Sigmoid colon (tissue), 6 donors: ENCODE measurements at regions not wholly inside any gene's neighbourhood (a gene's known extent, or its start where the extent isn't known, plus 50 kb on each side); places are given as distances from the start of the nearest gene placed in this dataset.

ENCODE experiments used
- DNase-seq: peaks from one replicate; pipeline ENCODE4 v3.0.0-alpha.2; 2019
- H3K27ac ChIP-seq, 4 donors: fragments of 200-600 bp; sonication (generic); one replicate each; pipeline ENCODE4 v1.5.1; 2016 to 2019; ENCODE audit warnings: mild to moderate bottlenecking in 1 of 4
- H3K27me3 ChIP-seq, 3 donors: fragments of 200-600 bp; sonication (generic); one replicate each; pipeline ENCODE4 v1.5.1; 2019; ENCODE audit warnings: mild to moderate bottlenecking in 1 of 3
- H3K36me3 ChIP-seq, 4 donors: fragments of 200-600 bp; sonication (generic); one replicate each; pipeline ENCODE4 v1.5.1; 2016 to 2019
- H3K4me1 ChIP-seq, 4 donors: fragments of 200-600 bp; sonication (generic); one replicate each; pipeline ENCODE4 v1.5.1; 2017 to 2019
- H3K4me3 ChIP-seq, 4 donors: fragments of 200-600 bp; sonication (generic); one replicate each; pipeline ENCODE4 v1.5.1; 2017 to 2019; ENCODE audit warnings: mild to moderate bottlenecking in 2 of 4, moderate library complexity in 1 of 4
- H3K9me3 ChIP-seq, 4 donors: fragments of 200-600 bp in 3 of 4; sonication (generic) in 3 of 4; one replicate each; pipeline versions ENCODE4 v1.5.1 to v1.6.1; 2013 to 2019
- CTCF ChIP-seq, 4 experiments: fragments of 450-650 bp in 3 of 4; fragments of 200-600 bp in 1 of 4; IDR thresholded peaks; one replicate each; pipeline ENCODE4 v1.5.1; 2016 to 2019; ENCODE audit warnings: antibody characterized with exemption in 4 of 4, mild to moderate bottlenecking in 3 of 4, moderate library complexity in 2 of 4
- EP300 ChIP-seq, 4 donors: sonication (generic); formaldehyde crosslinking; IDR thresholded peaks; one replicate each; pipeline ENCODE4 v1.6.1; 2017; ENCODE audit warnings: antibody characterized with exemption in 4 of 4
- POLR2A ChIP-seq, 2 donors: fragments of 450-650 bp; IDR thresholded peaks; one replicate each; pipeline ENCODE4 v1.6.1; 2016; ENCODE audit warnings: antibody characterized with exemption in 2 of 2, mild to moderate bottlenecking in 2 of 2, moderate library complexity in 2 of 2
- POLR2AphosphoS5 ChIP-seq, 4 donors: sonication (generic); formaldehyde crosslinking; IDR thresholded peaks; one replicate each; pipeline ENCODE4 v1.6.1; 2017; ENCODE audit warnings: antibody characterized with exemption in 4 of 4
- WGBS, 2 donors: extraction: QIAGEN DNeasy Blood & Tissue Kit; methylation state at CpG; one replicate each; pipeline ENCODE4 v1.1.7; 2013; 5-methylcytosine and 5-hydroxymethylcytosine counted together
- intact Hi-C: fragments of 100-400 bp; cut with DNase I; formaldehyde crosslinking; loops from one replicate; pipeline ENCODE4 v1.15.1; 2023
- donor health status: healthy with polysubstance abuse.
- donor health status: healthy.

DNA sequence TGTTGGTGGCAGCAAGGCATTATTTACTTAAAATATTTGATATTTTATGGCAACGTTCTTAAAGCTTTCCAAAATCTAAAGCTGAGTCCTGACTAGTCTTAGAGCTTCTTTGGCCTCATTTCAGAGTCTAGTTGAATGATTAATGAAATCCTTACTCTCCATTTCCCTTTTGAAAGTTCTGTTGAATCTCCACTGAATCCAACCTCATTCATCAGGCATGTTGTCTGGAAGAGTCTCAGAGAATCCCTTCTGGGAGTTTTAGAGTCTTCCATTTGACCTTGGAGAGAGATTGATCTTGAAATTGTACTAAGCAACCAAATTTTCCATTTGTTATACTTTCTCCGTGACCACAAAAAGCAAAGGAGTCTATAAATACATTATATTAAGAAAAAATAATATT, 198.5 kb upstream of the TMEM196 start:
- no peak for DNase-seq
- no peaks in the 10 kb centered on the region for H3K9me3 ChIP-seq
- H3K27me3 ChIP-seq: no peaks in the 10 kb centered on the region
- intact Hi-C loops: no loop called here
- peaks cover 0 to 5% (median 0%) of the 10 kb centered on the region in 4 donors for H3K4me1 ChIP-seq
- H3K27ac ChIP-seq: no peak overlapping the region
- 81 to 93% methylated on average over 2 of the region's 2 CpGs for WGBS, 2 donors
- H3K4me3 ChIP-seq: no peak overlapping the region
- no peak for TF ChIP-seq POLR2A (IDR thresholded peaks at IDR 0.05)
- no peaks in the 10 kb centered on the region for H3K36me3 ChIP-seq

GRCh38 chr7:19970514-19970913, 197.1 kb upstream of the TMEM196 start:
- H3K4me3 ChIP-seq: no peak overlapping the region
- peaks cover 0 to 5% (median 0%) of the 10 kb centered on the region in 4 donors for H3K4me1 ChIP-seq
- no peaks in the 10 kb centered on the region for H3K9me3 ChIP-seq
- H3K36me3 ChIP-seq: no peaks in the 10 kb centered on the region
- TF ChIP-seq POLR2AphosphoS5 (IDR thresholded peaks at IDR 0.05): no peak
- no peak for TF ChIP-seq POLR2A (IDR thresholded peaks at IDR 0.05)
- TF ChIP-seq CTCF (IDR thresholded peaks at IDR 0.05): no peak
- no peak for TF ChIP-seq EP300 (IDR thresholded peaks at IDR 0.05)
- H3K27ac ChIP-seq: peak overlapping the region in 1 of 4 donors; percentile 16
- DNase-seq: no peak
- intact Hi-C loops: no loop called here
- H3K27me3 ChIP-seq: no peaks in the 10 kb centered on the region

DNA sequence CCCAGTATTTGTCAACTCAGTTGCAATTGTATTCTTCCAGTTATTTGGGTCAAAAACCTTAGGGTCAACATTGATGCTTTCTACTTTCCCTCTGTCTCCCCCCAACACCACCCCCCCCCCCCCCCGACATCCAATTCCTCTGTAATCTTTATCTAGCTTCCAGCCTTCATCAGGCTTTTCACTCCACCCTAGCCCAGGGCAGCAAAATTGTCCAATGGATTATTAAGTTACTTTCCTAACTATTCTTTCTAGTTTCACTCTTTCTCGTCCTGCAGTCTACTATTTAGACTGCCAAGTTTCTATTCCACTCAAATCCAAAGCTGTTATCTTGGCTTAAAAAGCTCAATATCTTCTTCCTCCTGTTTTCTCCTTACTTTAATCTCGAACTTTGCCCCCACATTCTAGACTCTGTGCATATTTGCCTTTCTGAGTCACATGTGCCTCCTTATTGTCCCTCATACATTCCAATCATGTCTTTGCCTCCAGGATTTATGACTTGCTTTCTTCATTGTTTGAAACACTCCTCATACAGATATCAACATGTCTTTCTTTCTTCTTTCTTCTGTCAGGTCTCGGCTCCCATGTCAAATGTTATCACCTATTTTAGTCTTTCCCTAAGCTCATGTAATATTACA, 196.6 kb upstream of the TMEM196 start:
- Histone ChIP-seq H3K27me3 (no peaks in the 10 kb centered on the region), H3K4me3 (no peak overlapping the region), H3K36me3 (no peaks in the 10 kb centered on the region), H3K9me3 (no peaks in the 10 kb centered on the region), H3K4me1 (peaks cover 0 to 5% (median 0%) of the 10 kb centered on the region in 4 donors), H3K27ac (peak overlapping the region in 1 of 4 donors; percentile 16)
- WGBS, 2 donors: 4 to 38% methylated on average over 4 of the region's 4 CpGs
- TF ChIP-seq POLR2A (IDR thresholded peaks at IDR 0.05) (no peak), POLR2AphosphoS5 (IDR thresholded peaks at IDR 0.05) (no peak)
- DNase-seq: no peak
- intact Hi-C loops: no loop called here

DNA sequence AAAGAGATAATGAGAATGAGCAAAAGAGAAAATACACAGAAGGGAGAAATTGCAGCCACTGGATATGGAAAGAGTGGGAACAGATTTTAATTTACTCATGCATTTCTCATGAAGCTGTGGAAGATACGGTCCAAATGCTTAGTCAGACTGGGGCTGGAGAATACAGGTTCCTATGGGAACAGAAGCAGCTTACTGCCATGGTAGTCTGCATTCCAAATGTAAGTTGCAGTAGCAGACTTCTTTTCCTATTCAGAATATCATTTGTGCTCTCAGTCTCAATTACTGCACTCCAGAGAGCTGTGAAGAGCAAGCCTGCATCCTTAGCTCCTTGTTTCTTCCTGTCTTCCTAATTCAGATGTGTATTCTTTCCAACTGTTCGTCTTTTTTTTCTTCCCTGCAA, 190.8 kb upstream of the TMEM196 start:
- Histone ChIP-seq H3K4me1 (peaks cover 0 to 10% (median 0%) of the 10 kb centered on the region in 4 donors), H3K9me3 (no peaks in the 10 kb centered on the region), H3K36me3 (no peaks in the 10 kb centered on the region), H3K27me3 (no peaks in the 10 kb centered on the region), H3K27ac (no peak overlapping the region), H3K4me3 (no peak overlapping the region)
- TF ChIP-seq POLR2AphosphoS5 (IDR thresholded peaks at IDR 0.05): no peak
- TF ChIP-seq POLR2A (IDR thresholded peaks at IDR 0.05): no peak
- no peak for TF ChIP-seq EP300 (IDR thresholded peaks at IDR 0.05)
- no peak for TF ChIP-seq CTCF (IDR thresholded peaks at IDR 0.05)
- intact Hi-C loops: no loop called here
- WGBS, 2 donors: 76 to 84% methylated on average over 2 of the region's 2 CpGs
- no peak for DNase-seq

DNA sequence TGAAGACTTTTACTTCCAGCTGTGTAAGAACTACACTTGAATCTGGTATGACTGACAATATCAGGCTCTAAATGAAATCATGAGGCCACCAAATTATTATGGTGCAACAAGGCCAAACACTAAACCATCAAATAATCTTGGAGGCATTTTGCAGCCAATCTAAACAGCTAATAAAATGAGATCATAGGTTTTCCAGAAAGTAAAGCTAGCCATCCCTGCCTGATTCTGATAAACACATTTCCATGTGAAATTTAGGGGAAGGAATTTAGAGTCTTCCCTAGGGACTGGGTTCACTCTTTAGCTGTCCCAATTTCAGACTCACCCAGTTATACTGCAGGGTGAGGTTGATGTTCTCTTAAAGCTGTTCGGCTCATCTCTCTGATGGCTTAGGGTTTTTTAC, 190.3 kb upstream of the TMEM196 start:
- H3K27ac ChIP-seq: no peak overlapping the region
- peaks cover 0 to 10% (median 0%) of the 10 kb centered on the region in 4 donors for H3K4me1 ChIP-seq
- H3K27me3 ChIP-seq: no peaks in the 10 kb centered on the region
- 90 to 96% methylated on average over 1 of the region's 1 CpG for WGBS, 2 donors
- no peaks in the 10 kb centered on the region for H3K9me3 ChIP-seq
- H3K36me3 ChIP-seq: no peaks in the 10 kb centered on the region
- intact Hi-C loops: no loop called here
- no peak overlapping the region for H3K4me3 ChIP-seq
- TF ChIP-seq POLR2AphosphoS5 (IDR thresholded peaks at IDR 0.05): no peak
- TF ChIP-seq EP300 (IDR thresholded peaks at IDR 0.05): no peak
- no peak for TF ChIP-seq POLR2A (IDR thresholded peaks at IDR 0.05)
- TF ChIP-seq CTCF (IDR thresholded peaks at IDR 0.05): no peak
- DNase-seq: no peak
